ENCODE measurements at regions not wholly inside any gene's neighbourhood (a gene's known extent, or its start where the extent isn't known, plus 50 kb on each side); places are given as distances from the start of the nearest gene placed in this dataset.
"Not testable (repeated sequence)": the region's sequence is repeated elsewhere in the genome, so short reads cannot be mapped to it uniquely, and the experiment has no call there.

DNA sequence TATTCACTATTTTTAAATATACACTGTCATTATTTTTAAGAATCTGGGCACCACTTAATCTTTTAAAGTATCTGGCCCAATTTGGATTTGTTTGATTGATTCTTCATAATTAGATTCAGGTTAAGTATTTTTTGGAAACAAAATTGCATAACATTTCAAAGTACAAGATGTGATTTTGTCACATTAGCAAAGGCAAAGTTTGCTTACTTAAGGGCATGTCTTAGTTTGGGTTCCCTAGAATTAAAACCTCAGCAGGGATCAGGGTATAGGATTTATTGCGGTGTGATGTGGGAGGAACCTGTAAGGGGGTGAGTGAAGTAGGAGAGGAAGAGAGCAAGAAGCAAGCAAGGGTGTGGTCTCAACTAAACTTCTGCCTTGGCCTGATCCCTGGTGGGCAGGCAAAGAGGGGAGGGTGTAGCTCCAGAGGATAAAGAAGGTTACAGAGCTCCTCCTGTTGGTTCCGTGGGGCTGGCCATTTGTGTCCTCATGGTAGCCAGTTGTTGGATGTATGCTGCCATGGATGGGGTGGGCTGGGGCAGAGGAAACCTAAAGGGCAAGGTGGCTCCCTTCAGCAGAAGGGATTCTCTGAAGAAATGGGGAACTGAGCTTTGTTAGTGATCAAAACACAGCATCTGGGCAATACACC is 668.7 kb upstream of the SLC35B3 start:
- no peak for DNase-seq

DNA sequence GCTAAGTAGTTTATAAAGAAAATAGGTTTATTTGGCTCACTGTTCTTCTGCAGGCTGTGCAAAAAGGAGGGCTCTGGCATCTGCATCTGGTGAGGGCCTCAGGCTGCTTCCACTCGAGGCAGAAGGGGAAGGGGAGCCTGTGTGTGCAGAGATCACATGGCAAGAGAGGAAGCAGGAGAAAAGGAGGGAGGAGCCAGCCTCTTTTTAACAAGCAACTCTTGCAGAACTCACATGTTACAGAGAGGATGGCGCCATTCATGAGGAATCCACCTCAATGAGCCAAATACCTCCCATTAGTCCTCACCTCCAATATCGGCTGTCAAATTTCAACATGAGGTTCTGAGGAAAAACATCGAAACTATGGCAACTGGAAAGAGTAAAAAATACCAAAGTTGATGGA is 666.6 kb upstream of the SLC35B3 start:
- no peak for DNase-seq

- peak; percentile 18 to 24 for DNase-seq
Measured at GRCh38 chr6:9100869-9101580, 665.7 kb upstream of the SLC35B3 start.

DNA sequence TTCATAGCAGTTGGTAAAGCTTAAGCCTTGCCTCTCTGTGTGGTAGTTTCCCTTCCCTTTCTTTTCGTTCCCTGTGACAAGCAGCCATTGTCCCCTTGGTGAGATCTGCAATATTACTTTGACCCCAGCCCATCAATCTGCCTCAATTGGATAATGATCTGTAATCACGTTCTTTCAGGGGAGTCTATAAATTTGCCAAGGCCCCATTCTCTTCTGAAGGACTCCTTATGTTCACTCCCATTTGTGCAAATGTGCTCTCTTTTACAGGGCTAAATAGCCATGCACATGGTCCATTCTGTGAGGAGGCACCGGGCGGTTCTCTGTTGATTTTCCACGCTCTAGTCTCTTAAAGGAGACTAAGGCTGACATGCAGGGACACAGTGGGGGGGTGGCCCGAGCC is 660.4 kb upstream of the SLC35B3 start:
- DNase-seq = no peak

DNA sequence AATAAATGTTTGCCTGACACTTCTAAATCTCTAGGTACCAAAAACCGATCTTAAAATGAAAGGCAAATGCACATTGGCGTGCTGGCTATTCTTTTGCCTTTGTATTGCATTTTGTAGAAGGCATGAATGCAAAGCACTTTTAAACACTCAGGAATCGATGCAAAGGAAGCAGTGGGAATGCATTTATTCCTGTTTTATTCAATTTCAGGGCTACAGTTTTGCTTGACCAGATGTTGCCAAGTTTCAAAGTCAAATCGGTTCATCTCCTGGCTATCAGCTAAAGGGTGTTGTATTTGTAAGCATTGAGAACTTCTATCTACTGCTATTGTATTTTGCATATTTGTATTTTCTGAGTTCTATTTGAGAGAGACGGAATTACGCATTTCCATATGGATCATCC is 659.8 kb upstream of the SLC35B3 start:
- DNase-seq = no peak

- DNase-seq = no peak
Measured at GRCh38 chr6:9089724-9090123, 654.4 kb upstream of the SLC35B3 start.

DNA sequence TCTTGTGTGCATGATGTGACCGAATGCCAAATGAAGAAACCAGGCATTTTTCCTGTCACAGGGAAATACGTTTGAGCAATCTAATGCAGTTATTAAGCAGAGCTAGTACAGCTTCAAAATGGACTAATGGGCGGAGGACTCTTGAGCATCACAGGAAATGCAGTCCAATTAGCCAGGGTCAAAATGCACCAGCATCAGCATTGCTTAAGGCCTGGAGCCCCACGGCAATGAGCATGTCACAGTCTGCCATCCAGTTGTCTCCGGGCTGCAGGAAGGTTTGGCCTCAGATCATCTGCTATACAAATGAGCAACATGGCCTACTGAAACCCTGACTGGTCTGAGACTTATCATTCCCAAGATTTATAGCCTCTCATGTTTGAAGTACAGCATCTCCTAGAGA is 652.1 kb upstream of the SLC35B3 start:
- DNase-seq = no peak

- DNase-seq = no peak
Measured at GRCh38 chr6:9086331-9086730, 651.0 kb upstream of the SLC35B3 start.

DNA sequence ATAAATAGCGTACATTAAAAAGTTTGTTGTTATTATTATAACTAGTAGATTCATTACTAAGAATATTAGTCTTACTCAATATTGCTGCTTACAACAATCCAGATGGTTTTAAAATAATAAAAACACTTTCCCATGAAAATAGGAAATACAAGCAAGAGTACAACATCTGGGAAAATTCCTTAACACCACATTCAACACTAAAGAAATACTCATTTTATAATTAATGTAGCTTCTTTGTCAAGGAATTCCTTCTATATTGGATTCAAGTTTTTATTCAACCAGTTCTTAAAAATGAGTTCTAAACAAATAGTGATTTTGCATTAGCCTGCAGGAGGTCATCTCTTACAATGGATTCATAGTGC is 650.3 kb upstream of the SLC35B3 start:
- no peak for DNase-seq

- no peak for DNase-seq
Measured at GRCh38 chr6:9085054-9085708, 649.8 kb upstream of the SLC35B3 start.

DNA sequence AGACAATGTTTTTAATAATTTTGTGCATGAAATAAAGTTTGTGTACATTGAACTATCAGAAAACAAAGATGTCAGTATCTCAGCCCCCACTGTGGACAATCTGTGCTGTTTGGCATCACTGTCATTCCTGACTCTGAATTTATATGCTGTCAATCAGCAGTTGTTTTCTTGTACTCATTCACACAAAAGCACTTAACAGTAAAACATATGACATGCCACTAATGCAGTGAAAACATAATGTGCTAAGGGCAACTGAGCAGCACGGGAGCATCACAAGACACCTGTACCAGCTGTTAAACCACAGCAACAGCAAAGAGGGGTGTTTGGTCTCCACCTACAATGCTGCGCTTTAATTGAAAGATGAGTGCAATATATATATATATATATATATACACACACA is 647.8 kb upstream of the SLC35B3 start:
- DNase-seq = no peak

DNA sequence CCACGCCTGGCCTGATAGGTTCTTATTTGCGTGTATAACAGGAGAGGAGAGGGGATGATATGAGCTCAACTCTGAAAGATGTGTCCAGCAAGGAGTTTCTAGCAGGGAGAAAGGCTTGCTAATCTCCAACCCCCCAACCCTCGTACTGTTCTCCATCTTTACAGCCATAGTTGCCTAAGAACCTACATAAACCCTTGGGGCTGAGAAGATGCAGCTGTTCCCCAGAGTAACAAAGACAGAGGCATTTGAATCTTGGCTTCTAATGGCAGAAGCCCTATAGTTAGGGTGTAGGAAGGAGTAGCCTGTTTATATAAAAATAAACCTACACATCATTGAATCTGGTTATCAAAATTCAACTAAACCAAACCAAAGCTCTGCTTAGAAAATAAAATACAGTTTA is 631.4 kb upstream of the SLC35B3 start:
- DNase-seq = peak; percentile 43 to 46

DNA sequence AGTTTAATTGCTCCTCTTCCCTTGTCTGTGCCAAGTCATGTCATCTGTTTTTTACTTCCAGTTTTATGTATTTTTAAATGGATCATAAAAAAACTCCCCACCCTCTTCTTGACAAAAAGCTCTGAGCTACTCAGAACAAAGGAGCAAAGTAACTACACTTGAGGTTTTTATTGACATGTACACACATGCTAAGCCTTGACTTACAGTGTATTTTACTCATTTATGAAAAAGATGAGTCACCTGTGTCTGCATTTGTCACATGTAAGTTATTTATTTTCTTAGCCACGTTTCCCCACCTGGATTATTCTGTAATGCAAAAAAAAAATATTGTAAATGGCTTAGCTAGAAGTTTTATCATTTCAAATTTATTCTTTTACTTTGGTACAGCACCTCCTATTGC is 628.8 kb upstream of the SLC35B3 start:
- DNase-seq = no peak

GRCh38 chr6:9062596-9062995 is 627.3 kb upstream of the SLC35B3 start:
- peak; percentile 55 to 63 for DNase-seq

DNA sequence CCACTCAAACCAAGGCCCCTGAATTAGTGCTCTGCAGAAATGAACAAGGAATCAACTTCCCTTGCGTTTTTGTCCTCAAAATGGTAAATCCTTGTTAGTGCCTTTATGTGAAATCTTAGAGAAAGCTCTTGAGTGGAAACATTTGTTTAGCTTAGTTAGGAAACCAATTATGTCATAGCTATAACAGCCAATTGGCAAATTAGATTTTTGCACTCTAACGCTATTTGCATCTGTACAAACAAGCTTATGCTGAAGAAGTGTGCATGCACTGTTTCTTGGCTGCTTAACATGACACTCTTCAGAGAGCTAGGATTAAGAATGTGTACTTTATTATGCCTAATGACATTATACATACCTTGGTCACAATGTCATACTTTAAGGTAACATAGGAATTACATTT is 622.6 kb upstream of the SLC35B3 start:
- DNase-seq = no peak

- DNase-seq = no peak
Measured at GRCh38 chr6:9056556-9056955, 621.2 kb upstream of the SLC35B3 start.

DNA sequence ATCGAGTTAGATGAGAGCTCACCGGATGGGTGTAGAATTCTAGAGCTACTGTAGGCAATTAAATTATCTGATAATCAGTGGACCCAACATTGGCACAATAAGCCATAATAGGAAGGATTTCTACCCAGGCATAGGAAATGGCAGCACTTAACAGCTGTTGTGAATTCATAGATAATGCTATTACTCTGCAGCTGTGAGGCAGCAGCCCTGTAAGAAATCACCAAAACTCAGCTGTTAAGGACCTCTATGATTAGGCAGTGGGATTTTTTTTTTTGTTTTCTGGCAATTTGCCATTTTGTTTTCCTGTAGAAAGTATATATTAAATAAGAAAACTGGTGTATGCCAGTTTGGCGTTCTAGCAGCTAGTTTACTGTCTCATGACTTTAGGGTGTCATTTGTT is 609.1 kb upstream of the SLC35B3 start:
- DNase-seq = no peak

DNA sequence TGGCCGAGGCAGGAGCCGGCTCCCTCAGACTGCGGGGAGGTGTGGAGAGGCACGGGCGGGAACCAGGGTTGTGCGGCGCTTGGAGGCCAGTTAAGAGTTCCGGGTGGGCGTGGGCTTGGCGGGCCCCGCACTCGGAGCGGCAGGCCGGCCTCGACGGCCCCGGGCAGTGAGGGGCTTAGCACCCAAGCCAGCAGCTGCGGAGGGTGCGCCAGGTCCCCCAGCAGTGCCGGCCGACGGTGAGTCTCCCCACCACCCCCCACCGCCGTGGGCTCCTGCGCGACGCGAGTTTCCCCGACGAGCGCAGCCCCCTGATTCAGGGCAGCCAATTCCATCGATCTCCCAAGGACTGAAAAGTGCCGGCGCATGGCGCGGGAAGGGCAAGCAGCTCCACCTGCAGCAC is 605.4 kb upstream of the SLC35B3 start:
- DNase-seq = no peak

GRCh38 chr6:9039258-9039657 is 603.9 kb upstream of the SLC35B3 start:
- no peak for DNase-seq

DNA sequence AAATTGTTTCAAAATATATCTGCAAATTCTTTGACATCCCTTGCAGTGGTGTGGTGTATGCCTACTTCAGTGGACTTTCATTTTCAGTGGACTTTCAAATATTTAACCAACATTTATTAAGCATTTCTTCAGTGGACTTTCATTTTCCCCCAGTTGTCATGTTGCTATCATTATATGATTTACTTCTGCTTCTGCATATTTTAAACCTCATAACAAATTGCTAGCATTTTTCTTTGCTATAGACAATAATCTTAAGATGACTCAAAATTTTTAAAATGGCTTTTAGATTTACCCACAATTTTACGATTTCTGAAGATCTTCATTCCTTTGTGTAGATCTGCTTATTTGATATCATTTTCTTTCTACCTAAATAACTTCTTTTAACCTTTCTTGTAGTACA is 592.7 kb upstream of the SLC35B3 start:
- DNase-seq = no peak

DNA sequence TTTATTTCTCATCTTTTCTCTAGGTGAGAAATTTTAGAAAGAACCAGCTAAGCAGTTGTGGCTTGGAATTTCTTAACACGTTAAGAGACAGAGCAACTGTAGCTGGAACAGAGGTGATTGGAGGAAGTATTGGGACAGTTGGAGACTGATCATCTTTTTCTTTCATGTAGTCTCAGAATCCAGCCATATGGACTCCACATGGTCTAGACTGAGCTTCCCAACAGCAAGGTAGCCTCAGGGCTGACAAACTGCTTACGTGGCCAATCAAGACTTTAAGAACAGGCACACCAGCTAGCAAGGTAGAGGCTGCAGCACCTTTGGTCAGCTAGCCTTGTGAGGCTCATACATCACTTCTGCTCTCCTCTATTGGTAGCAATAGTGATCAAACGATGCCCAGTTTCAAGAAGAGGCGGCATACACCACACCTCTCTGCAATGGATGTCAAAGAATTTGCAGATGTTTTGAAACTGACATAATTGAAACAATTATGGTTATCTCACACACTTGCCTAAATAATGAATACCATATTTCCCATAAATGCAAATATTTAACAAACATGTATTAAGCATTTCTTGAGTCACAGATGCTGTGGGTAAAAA is 590.5 kb upstream of the SLC35B3 start:
- DNase-seq = no peak

DNA sequence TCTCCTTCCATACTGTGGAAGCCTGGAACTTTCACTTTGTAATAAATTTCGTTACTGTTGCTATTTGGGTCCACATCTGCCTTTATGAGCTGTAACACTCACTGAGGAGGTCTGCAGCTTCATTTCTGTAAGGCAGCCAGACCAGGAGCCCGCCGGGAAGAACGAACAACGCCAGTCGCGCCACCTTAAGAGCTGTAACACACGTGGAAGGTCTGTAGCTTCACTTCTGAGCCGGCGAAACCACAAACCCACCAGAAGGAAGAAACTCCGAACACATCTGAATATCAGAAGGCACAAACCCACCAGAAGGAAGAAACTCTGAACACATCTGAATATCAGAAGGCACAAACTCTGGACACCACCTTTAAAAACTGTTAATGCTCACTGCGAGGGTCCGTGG is 589.9 kb upstream of the SLC35B3 start:
- no peak for DNase-seq

- not testable (repeated sequence) for DNase-seq
Measured at GRCh38 chr6:9024246-9024645, 588.9 kb upstream of the SLC35B3 start.

All from right lung (tissue), 2 donors.